HG03025 (cell line): ENCODE measurements at regions not wholly inside any gene's neighbourhood (a gene's known extent, or its start where the extent isn't known, plus 50 kb on each side); places are given as distances from the start of the nearest gene placed in this dataset.
"Not testable (repeated sequence)": the region's sequence is repeated elsewhere in the genome, so short reads cannot be mapped to it uniquely, and the experiment has no call there.

Experiments
- ATAC-seq: cut with Tn5 transposase; IDR thresholded peaks from one replicate; pipeline ENCODE4 v1.9.1; 2021; ENCODE audit warnings: mild to moderate bottlenecking, moderate library complexity; ENCODE audit not compliant: unreplicated experiment, low FRiP score

- ATAC-seq, result not testable (repeated sequence)
Observed at GRCh38 chr14:30409508-30410015, 149.4 kb upstream of the G2E3 start.

DNA sequence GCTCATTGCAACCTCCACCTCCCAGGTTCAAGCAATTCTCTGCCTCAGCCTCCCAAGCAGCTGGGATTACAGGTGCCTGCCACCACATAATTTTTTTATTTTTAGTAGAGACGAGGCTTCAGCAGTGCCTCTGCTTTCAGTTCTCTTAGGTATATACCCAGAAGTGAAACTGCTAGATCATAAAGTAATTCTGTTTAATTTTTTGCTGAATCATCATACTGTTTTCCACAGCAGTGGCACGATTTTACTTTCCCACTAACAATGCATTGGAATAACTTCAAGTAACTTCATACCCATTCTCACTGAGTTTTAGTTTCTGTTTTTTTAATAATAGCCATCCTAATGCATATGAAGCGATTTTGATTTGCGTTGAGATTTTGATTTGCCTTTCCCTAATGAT is 148.0 kb upstream of the G2E3 start:
- no peak for ATAC-seq

DNA sequence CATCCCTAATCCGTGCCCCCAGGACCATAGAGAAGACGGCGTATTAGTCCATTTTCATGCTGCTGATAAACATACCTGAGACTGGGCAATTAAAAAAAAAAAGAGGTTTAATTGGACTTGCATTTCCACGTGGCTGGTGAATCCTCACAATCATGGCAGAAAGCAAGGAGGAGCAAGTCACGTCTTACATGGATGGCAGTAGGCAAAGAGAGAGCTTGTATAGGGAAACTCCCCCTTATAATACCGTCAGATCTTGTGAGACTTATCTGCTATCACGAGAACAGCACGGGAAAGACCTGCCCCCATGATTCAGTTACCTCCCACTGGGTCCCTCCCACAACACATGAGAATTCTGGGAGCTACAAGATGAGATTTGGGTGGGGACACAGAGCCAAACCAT is 145.8 kb upstream of the G2E3 start:
- not testable (repeated sequence) for ATAC-seq

DNA sequence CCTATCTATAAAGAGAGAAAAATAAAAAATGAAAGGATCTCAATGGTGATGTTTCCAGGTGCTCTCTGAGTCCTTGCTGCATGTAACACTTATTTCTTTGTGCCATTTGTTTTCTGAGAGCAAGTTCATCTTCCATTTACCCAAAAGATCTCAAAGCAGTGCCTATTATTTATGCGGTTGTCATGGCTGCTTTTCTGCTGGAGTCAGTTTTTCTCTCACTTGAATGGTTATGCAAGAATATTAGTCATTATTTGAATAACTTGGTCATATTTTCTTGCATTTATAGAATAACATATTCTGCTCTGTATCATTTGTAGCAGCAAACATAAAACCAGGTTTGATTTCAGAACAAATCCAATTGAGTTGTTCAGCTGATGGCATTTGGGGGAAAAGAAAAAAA is 141.8 kb upstream of the G2E3 start:
- ATAC-seq, result no peak

DNA sequence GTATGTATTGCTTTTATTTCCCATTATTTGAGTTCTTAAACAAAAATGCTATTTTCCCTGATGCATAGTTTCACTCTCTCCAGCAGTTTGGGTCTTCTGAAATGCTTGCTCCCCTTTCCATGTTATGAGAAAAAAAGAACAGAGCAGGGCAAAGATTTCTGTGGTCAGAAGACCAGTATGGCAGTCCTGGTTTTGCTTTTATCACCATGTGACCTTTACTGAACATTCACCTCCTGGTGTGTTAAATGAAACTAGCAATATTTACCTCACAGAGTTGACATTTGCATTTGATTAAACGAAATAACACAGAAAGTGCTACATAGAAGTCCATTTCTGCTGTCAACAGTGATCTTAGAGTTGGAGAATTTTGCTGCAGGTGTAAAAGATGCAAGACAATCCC is 141.0 kb upstream of the G2E3 start:
- no peak for ATAC-seq

DNA sequence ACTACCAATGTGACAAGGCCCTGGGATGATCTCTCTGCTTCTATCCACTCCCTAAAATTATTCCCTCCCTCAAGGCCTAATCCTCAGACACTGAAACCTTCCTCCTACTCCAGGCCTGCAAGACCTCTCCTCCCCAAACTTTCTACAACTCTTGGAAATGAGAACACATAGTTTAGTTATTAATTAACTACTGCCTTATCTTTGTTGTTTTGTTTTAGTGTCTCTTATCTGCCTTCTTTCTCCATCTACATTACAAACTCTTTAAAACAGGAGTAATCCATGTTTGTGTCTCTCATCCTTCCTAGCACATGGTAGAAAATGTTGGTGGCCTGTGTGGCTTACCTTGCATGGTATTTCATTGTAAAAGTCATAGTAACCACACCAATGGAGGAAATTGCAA is 139.9 kb upstream of the G2E3 start:
- ATAC-seq, result no peak

DNA sequence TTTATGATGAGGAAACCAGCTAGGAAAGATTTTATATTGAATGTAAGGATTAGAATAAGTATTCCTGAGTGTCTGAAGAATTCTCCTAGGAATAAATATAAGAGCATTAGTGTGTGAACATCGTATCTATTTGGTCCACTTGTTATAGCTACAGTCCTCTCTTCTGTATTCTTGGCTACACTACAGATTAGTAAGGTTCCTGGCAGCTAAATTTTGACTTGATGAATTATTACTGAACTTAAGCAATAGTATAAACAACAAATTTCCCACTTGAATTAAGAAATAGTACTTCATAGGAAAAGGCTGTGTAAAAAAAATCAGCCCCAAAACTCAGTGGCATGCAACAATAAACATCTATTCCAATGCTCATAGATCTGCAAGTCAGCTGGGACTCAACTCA is 138.4 kb upstream of the G2E3 start:
- no peak for ATAC-seq

DNA sequence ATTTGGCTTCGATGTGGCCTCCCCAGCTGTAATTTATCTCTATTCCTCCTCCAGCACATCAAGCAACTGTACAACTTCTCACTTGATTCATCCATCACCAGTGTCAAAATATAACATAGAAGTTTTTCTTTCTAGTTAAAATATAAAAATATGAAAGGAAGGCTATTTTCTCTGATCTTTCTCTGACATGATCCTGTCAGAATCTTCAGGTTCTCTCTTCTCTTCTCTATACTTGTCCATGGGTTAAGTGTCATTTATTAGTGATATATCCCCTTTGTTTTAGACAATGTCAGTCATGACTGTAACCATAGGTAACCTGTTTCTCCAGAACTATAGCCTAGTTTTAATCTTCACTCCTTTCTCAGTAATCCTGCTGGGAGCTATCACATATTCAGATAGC is 132.5 kb upstream of the G2E3 start:
- no peak for ATAC-seq

DNA sequence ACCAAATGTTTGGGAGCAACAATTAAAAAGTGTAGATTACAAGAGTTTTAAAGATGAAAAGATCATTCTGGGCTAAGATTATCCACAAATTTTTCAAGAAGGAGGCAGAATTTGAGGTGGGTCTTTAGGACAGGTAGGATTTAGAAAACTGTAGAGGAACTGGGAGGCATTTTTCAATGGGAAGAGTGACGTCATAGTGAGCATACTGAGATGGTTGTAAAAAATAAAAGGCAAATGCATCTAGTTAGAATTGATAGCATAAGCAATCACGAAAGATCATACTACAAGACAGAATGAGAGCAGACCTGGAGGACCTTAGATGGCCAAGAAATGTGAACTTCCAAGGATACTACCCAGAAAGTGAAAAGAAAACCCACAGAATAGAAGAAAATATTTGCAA is 131.6 kb upstream of the G2E3 start:
- no peak for ATAC-seq

GRCh38 chr14:30427846-30428245 is 131.1 kb upstream of the G2E3 start:
- ATAC-seq, result no peak

GRCh38 chr14:30431552-30431951 is 127.4 kb upstream of the G2E3 start:
- ATAC-seq, result no peak

DNA sequence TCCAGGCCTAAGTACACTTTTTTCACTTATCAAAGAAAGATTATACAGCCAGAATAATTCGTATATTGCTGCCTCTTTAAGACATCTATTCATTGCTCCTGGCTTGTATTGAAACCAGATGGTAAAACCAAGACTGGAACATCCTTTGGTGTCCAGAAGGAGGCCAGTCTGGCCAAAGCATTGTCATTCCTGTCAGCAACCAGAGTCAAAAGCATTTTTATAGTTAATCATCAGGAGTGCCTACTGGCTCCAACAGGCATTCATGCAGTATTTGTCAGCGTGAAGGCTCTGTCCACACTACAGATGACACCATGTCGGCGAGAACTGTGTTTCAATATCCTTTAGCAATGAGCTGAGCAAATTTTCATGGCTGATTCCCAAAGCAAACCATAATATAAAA is 118.0 kb upstream of the G2E3 start:
- no peak for ATAC-seq

DNA sequence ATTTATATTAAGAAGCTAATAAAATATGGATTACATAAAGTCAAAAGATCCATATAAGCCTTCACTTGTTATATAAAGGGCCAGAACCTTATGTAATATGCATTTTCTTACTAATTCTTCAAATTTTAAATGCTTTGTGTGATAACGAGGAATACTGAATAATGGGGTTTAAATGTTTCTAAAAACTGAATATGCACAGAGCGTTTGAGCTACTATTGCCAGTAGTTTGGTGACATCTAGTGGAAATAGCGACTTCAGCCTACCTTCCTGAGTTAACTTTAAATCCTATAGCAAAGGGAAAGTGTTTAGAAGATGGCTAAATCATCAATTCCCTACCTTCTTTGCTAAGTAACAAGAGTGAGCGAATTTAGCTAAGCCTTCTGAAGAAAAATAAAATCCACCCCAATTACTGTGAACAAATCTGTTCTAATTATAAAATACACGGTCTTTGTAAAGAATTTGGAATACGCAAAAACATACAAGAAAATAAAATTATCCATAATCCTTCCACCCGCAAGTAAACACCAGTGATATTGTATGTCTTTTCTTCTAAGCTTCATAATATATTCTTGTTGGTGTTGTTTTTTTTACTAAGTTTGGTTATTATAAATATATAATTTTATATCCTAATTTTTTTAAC is 115.5 kb upstream of the G2E3 start:
- no peak for ATAC-seq

GRCh38 chr14:30444451-30444850 is 114.5 kb upstream of the G2E3 start:
- ATAC-seq, result no peak

DNA sequence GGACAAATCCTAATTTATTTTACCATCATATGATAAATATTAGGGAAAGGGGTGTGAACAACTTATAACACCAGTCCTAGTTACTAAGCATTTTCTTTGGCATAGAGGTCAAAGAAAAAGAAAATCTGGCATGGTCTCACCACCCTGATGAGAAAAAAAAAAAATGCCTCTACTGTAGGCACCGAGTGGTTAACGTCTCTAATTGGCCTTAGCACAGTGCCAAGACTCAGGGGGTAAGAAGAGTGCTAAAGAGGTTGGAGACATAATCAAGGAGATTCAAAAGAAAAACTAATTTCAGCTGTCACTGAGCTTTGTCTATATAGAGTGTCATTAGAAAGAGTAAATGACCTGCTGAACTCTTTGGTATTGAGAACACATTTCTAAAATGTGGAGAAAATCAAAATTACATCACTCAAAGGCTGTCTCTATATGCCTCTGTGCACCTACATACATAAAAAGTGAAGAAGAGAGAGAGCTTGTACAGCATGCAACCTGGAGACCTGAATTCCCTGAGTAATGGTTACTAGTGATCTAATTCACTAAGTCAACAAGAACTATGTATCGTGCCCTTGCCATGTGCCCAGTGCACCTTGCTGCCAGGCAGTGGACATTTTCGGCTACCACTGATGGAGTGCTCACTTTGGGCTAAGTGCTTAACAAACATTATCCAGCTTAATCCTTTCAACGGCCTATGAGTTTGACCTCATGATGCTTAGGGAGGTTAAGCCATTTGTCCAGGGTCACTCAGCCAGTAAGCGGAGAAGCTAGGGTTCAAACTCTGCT is 113.8 kb upstream of the G2E3 start:
- no peak for ATAC-seq

DNA sequence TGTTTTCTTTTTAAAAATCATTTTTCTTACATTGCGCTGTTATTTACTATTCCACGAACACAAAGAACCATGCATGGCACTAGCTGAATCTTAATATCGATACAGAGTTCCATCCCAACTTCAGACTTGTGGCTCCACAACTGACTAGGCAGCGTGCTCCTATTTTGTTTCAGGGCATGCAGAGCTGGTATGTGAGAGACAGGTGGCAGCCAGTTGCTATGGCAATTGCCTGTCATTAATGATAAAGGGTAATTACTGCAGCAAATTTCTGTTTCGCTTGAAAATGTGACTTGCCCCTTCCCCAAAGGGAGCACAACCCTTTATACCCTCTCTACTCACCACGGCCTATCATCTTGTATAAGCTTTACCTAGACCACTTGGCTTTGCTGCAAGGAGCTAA is 113.1 kb upstream of the G2E3 start:
- ATAC-seq, result no peak

GRCh38 chr14:30450631-30451545 is 108.1 kb upstream of the G2E3 start:
- ATAC-seq, result no peak

DNA sequence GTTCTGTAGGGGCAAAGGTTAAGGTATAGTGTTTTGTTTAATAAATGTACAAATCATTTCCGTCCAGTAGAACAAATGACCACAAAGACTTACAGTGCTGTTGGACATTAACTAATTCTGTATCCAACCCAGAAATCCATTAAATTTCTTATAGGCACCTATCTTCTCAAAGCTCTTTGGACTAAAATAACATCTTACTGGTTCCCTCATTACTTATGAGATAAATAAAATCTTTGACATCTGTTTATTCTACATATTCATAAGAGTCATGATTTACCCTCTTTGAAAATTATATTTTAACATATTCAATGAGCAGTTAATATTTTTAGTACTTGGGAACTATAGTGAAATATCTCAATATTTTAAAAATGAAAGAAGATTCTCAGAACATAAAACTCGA is 102.7 kb upstream of the G2E3 start:
- no peak for ATAC-seq

GRCh38 chr14:30462358-30462757 is 96.6 kb upstream of the G2E3 start:
- no peak for ATAC-seq

DNA sequence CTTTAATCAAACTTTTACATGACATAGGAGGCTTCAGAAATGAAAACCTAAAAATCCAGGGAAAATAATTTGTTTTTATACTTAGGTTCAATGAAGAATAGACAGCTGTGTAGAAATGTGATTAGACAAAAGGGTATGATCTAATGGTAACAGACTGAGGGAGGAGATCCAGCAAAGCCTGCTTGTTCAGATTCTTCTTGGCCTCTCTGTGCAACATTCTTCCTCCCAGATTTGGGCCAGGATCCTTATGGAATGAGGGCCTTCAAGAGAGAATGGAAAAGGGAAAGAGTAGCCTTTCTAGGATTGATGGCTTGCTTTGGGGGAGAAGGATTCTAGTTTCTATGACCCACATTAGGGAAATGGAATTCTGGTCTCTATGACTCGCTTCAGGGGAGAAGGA is 94.5 kb upstream of the G2E3 start:
- no peak for ATAC-seq

DNA sequence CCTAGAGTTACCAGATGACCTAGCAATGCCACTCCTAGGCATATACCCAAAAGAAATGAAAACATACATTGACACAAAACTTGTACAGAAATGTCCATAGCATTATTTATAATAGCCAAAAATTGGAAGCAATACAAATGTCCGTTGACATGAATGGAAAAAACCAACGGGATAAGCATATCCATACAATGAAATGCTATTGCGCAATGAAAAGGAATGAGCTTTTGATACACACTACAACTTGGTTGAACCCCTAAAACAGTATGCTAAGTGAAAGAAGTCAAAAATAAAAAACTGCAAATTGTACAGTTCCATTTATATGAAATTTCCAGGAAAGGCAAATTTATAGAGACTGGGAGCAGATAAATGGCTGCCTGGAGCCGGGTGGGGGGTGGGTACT is 90.6 kb upstream of the G2E3 start:
- ATAC-seq, result no peak
